GM18861 (cell line): ENCODE measurements at regions not wholly inside any gene's neighbourhood (a gene's known extent, or its start where the extent isn't known, plus 50 kb on each side); places are given as distances from the start of the nearest gene placed in this dataset.

Source experiments
- ATAC-seq: cut with Tn5 transposase; IDR thresholded peaks from one replicate; pipeline ENCODE4 v1.9.1; 2021; ENCODE audit not compliant: unreplicated experiment

GRCh38 chr2:155696571-155696970 is 636.0 kb downstream of the NR4A2 start:
- ATAC-seq = no peak

DNA sequence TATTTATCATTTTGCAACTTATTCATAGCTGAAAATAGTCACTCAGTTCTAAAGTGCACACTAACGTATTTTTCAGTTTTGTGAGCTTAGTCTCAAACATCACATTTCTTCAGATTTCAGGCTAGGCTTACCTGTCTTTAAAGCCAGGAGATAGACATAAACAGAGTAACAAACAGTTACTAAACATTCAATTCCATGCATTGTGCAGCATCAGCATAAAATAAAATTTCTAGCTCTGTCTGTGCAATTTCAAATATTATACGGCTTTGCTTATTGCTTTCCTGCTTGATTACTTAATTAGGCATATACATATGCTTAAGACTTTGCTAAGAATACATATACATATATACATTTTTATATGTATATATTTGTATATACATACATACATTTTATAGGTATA is 637.0 kb downstream of the NR4A2 start:
- ATAC-seq = no peak

GRCh38 chr2:155692856-155693255 is 639.7 kb downstream of the NR4A2 start:
- ATAC-seq = no peak

DNA sequence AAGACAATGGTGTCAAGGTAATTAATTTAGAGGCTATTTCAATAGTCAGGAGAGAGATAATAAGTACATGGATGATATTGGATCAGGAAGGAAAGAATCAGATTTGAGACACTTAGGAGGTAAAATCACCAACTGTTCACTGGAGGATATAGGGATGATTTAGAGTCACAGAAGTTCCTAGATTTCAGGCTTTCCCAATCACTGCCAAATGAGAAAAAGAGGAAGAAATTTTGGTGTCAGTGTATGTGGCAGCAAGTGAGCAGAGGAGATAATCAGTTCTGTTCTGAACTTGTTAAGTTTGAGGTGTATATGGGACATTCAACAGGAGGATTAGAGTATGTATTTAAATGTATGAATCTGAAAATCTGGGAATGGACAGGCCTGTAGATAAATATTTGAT is 640.4 kb downstream of the NR4A2 start:
- no peak for ATAC-seq

- peak; percentile 92 for ATAC-seq
Observed at GRCh38 chr2:155690785-155691184, 641.7 kb downstream of the NR4A2 start.

DNA sequence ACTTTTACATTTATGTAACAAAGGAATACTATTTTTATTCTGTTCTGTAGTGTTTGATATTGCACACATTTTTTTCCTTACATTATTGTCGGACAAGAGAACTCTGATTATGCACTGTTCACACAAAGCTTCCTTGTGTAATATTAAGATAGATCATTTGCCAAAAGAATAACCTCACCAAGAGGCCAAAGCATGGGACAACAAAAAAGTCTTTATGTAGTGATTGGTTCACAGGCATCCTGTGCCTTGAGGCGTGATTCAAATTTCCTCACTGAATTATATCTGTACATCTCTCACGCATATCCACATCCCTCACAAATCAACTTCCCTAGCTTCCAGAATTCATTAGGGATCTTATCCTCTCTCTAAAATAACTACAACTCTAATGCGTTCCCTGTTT is 642.7 kb downstream of the NR4A2 start:
- no peak for ATAC-seq

DNA sequence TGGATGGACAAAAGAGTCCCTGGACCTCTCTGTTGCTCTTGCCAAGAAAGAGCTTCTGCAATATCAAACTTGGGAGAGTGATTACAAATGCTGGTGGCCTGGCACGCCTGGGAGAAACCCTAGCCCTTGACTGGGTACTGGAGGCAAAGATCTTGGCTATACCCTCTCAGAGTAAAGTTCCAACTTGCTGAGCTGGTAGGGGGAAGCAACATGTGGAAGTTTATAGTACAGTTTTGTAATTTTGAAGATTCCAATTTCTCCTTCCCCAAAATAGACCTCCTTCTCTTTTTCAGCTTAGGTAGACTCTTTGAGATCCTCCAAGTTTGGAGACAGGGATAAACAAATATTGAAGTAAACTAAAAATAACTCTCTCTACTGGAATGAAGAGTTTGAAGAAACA is 645.3 kb downstream of the NR4A2 start:
- ATAC-seq = no peak

DNA sequence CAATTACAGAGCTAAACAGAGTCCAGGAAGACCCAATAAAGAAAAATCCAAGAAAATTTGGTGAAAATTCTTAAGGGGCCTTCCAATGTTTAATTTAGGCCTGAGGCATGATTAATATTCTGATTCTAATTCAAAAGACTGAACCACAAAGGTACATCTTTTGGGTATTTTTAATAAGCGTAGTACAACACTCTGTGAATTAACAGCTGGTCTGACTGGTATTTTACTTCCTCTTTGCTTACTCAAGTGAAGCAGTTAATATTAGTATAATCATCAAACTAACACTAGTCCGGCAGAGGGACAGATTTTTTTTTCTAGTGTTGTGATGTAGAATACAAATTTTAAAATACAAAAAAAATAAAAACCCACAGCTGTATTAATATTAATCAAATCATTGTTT is 652.9 kb downstream of the NR4A2 start:
- ATAC-seq = peak; percentile 86

DNA sequence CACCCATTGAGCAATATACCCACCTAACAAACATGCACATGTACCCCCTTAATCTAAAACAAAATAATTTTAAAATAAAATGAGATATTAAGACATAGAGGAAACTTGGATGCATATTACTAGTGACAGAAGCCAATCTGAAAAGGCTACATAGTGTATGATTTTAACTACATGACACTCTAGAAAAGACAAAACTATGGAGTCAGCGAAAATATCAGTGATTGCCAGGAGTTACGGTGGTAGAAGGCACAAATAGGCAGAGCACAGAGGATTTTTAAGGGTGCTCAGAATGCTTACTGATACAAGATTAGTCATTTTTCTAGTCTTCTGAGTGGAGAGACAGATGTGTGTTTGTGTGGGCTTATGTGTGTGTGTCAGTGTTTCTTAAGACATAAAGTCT is 656.6 kb downstream of the NR4A2 start:
- ATAC-seq = no peak

GRCh38 chr2:155665704-155666103 is 666.8 kb downstream of the NR4A2 start:
- no peak for ATAC-seq

DNA sequence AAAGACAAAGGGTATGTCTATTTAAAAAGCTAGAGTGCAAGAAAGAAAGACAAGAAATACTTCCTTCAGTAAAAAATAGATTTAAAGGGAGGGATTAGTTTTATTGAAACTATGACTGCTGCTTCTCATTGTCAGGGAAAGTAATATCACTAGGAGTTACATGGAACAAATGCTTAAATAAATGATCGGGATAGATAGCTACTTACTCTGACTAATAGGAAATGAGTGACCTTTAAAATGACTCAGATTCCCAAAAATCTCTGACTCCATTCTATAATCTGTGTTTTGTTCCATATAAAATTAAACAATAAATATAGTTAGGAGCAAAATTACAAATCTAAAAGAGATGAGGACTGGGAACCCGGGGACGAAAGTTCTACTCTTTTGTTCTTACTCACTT is 669.3 kb downstream of the NR4A2 start:
- no peak for ATAC-seq

GRCh38 chr2:155662224-155662623 is 670.3 kb downstream of the NR4A2 start:
- no peak for ATAC-seq

- ATAC-seq = no peak
Observed at GRCh38 chr2:155653176-155653575, 679.3 kb downstream of the NR4A2 start.

DNA sequence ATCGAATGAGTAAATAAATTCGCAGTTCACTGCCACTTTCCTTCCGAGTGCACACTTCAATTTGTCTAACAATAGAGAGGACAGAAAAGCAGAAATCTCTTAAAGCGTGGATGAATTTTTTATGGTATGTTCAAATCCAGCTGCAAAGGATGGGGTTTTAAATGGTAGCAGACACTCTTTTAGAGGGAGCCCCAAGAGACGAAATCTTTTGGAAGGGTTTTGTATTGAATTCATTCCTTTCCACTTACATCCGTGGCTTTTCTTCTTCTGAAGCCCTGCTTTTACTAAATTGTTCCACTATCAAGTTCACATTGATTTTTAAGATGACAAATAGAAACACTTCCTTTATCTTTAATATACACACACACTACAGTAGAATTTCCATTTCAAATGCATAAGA is 680.7 kb downstream of the NR4A2 start:
- ATAC-seq = no peak

GRCh38 chr2:155645791-155646190 is 686.7 kb downstream of the NR4A2 start:
- no peak for ATAC-seq

DNA sequence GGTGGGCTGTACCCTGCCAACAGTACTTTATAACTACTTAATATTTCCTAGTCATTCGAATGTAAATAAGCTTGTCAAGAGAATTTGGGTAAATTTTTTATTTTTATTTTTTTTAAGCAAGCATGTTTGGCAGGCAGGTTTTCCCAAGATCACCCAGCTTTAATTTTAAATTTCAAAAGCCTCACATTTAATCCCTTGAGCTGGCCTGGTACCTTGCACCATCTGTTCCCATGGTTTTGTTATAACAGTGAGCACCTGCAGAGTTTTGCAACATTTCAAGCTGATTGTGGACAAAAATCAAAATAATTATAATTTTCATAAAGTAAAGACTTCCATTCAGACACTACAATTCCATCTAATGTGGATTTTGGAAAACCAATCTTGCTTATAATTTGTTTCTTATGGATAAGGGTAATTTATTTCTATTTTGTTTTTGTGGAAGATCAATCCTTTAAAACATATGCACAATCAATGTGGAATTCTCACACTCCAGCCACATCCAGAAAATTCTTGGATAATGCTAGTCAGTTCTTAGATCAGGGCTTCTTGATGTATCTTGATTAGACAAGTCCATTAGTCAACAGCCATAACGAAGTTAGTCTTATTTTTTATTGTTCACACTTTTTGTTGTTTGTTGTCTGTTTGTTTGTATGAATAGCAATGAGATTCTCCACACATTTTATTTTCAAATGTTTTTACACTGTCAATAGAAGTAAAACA is 689.3 kb downstream of the NR4A2 start:
- ATAC-seq = no peak

GRCh38 chr2:155633887-155634570 is 698.5 kb downstream of the NR4A2 start:
- ATAC-seq = peak; percentile 41

DNA sequence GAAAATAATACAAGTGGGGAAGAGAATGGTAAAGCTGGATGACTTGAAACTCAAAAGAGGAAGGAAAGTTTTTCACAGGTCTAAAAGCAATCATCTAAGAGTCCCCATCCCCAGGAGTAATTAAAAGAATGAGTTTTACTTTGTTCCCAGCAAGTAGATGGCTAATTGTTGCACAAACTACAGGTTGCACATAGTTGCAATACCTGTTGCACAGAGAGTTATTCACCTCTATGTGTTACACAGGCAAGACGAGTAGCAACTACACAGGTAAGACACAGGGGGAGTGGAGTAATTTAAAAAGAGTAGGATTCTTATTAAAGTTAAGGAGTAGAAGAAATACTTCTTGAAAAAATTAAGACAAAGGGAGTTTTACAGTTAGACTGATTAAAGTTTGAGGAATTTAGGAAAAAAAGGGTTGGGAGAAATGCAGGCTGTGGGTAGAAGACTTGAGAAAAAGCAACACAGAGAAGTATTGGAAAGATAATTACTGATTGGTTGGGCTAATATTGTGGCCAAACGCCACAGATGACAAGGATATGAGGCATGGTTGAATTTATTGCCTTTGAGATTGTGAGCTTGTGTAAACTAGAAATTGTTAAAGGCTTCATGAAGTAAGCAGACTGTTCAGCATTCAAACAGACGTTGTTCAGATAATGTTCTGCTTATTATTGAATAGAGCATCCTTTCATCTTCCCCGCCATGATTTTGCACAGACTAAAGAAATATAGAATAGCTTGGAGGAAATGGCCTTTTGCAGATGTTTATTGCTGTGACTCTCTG is 699.3 kb downstream of the NR4A2 start:
- ATAC-seq = no peak

DNA sequence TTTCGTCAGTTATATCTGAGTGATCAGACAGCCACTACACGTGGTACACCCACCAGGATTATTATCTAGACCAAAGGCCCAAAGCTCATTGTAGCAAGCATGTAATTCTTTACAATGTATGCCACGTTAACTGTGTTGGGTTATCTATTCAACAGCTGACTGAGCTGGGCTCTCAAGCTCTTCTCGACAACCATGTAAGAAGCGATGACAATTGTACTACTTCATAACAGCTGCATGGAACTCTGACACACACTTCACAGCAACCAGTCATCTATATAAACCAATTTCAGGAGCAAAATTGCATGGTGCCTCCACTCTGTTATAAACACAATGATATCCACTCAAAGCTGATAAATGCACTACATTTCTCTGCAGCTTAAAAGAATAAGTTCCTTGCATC is 701.8 kb downstream of the NR4A2 start:
- no peak for ATAC-seq

GRCh38 chr2:155622443-155622842 is 710.1 kb downstream of the NR4A2 start:
- no peak for ATAC-seq

DNA sequence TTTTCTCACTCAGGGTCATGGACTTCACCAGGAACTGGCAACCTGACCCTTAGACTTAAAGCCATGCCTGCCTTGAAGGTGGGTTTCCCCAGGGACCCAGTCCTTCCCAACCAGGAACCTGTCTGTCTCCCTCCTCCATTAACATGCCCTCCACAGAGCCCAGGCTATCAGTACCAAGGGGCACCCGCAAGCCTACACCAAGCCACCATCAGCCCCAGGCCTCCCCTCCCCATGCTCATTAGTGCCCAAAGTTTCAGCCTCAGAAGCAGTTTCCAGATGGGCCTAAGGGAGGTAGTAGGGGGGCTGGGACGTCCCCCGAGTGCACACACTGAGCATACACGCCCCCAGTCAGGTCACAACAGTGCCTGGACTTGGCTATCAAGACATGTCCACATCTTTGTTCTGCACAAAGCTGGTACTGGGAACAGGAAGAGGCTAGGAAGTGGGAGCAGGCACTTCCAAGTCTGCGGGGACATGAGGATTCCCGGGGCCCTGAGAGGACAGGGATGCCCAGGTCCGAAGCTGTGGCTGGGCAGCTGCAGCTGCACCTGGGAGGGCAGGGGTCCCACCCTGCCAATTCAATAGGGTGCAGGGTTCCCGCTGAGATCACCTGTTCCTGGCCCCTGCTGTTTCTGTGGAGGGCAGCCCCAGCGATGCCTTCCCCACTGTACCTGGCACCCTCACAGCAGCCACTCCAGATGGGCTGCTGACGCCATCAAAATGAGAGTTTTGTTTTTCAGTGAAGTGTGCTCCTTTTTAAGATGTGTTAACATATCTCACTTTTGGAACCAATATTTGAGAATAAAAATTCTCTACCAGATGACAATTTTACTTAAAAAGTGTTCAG is 731.4 kb downstream of the NR4A2 start:
- ATAC-seq = no peak
